GM23338 (cell line): ENCODE measurements at regions not wholly inside any gene's neighbourhood (a gene's known extent, or its start where the extent isn't known, plus 50 kb on each side); places are given as distances from the start of the nearest gene placed in this dataset.
A peak's percentile ranks its signal among the peaks of the same experiment; 100 is the strongest.

ENCODE experiments used
- ATAC-seq: fragments of 200-7000 bp; cut with Tn5 transposase; 3 replicates; pipeline ENCODE4 v1.9.1; 2020
- DNase-seq: peaks from one replicate; pipeline ENCODE4 v3.0.0-alpha.2; 2015; ENCODE audit warnings: low spot score
- H2AFZ ChIP-seq: fragments of 200-600 bp; sonication (generic); 2 replicates; pipeline ENCODE4 v1.8.0; 2016; ENCODE audit warnings: antibody characterized with exemption, mild to moderate bottlenecking, moderate library complexity
- H3F3A ChIP-seq: fragments of 200-600 bp; sonication (generic); replicated peaks from 2 replicates; pipeline ENCODE4 v1.8.0; 2017; ENCODE audit warnings: antibody characterized with exemption, mixed run types, low read depth
- H3K27ac ChIP-seq: fragments of 200-600 bp; sonication (generic); 2 replicates; pipeline ENCODE4 v1.6.1; 2016; ENCODE audit warnings: low read depth
- H3K27me3 ChIP-seq: fragments of 200-600 bp; sonication (generic); 2 replicates; pipeline ENCODE4 v1.8.0; 2016; ENCODE audit warnings: mild to moderate bottlenecking, mixed run types, moderate library complexity; ENCODE audit not compliant: insufficient read depth
- H3K36me3 ChIP-seq: fragments of 200-600 bp; sonication (generic); 2 replicates; pipeline ENCODE4 v1.8.0; 2016; ENCODE audit warnings: mild to moderate bottlenecking; ENCODE audit not compliant: insufficient read depth
- H3K4me1 ChIP-seq: fragments of 200-600 bp; sonication (generic); 2 replicates; pipeline ENCODE4 v1.8.0; 2016; ENCODE audit warnings: mild to moderate bottlenecking, moderate library complexity; ENCODE audit not compliant: insufficient read depth
- H3K4me2 ChIP-seq: fragments of 200-600 bp; sonication (generic); 2 replicates; pipeline ENCODE4 v1.7.1; 2017; ENCODE audit warnings: mixed run types
- H3K4me3 ChIP-seq: fragments of 200-600 bp; sonication (generic); 2 replicates; pipeline ENCODE4 v1.6.1; 2016; ENCODE audit warnings: mixed run types
- H3K79me2 ChIP-seq: fragments of 200-600 bp; sonication (generic); replicated peaks from 2 replicates; pipeline ENCODE4 v1.8.0; 2017; ENCODE audit warnings: mild to moderate bottlenecking; ENCODE audit not compliant: insufficient read depth
- H3K9me2 ChIP-seq: fragments of 200-600 bp; sonication (generic); 2 replicates; pipeline ENCODE4 v1.8.0; 2017; ENCODE audit not compliant: insufficient read depth
- H4K20me1 ChIP-seq: fragments of 200-600 bp; sonication (generic); replicated peaks from 2 replicates; pipeline ENCODE4 v1.8.0; 2017; ENCODE audit warnings: mild to moderate bottlenecking; ENCODE audit not compliant: insufficient read depth
- H3K27ac Mint-ChIP-seq: 2 replicates; pipeline ENCODE4 v1.8.0; 2020; ENCODE audit warnings: inconsistent platforms, mild to moderate bottlenecking, moderate library complexity, mixed read lengths
- H3K27me3 Mint-ChIP-seq: 3 replicates; pipeline ENCODE4 v1.8.0; 2022; ENCODE audit warnings: low read depth, mild to moderate bottlenecking, moderate library complexity, mixed read lengths, inconsistent platforms; ENCODE audit not compliant: insufficient read depth, poor library complexity
- H3K36me3 Mint-ChIP-seq: 3 replicates; pipeline ENCODE4 v1.8.0; 2021; ENCODE audit warnings: low read depth, mild to moderate bottlenecking, inconsistent platforms, moderate library complexity, mixed read lengths
- H3K4me1 Mint-ChIP-seq: 3 replicates; pipeline ENCODE4 v1.8.0; 2020; ENCODE audit warnings: mild to moderate bottlenecking, inconsistent platforms, mixed read lengths
- H3K4me3 Mint-ChIP-seq: 3 replicates; pipeline ENCODE4 v1.8.0; 2021; ENCODE audit warnings: moderate library complexity, mild to moderate bottlenecking, inconsistent platforms, mixed read lengths
- H3K9me3 Mint-ChIP-seq: 3 replicates; pipeline ENCODE4 v1.8.0; 2020; ENCODE audit warnings: moderate library complexity, mild to moderate bottlenecking, inconsistent platforms, mixed read lengths
- ETS1 ChIP-seq: IDR thresholded peaks from 2 replicates; pipeline ENCODE4 v1.6.1; 2016; ENCODE audit warnings: antibody characterized with exemption
- EZH2phosphoT487 ChIP-seq: fragments of 200-600 bp; sonication (generic); IDR thresholded peaks from one replicate; pipeline ENCODE4 v1.8.1; 2018; ENCODE audit warnings: antibody characterized with exemption; ENCODE audit not compliant: unreplicated experiment
- JUNB ChIP-seq: IDR thresholded peaks from one replicate; pipeline ENCODE4 v1.6.1; 2016; ENCODE audit warnings: antibody characterized with exemption; ENCODE audit not compliant: unreplicated experiment
- POLR2AphosphoS5 ChIP-seq: IDR thresholded peaks from 2 replicates; pipeline ENCODE4 v1.6.1; 2016; ENCODE audit warnings: antibody characterized with exemption, low read depth
- STAT1 ChIP-seq: IDR thresholded peaks from one replicate; pipeline ENCODE4 v1.6.1; 2016; ENCODE audit warnings: antibody characterized with exemption; ENCODE audit not compliant: unreplicated experiment
- TF ChIP-seq, protein P1 (sequence below): IDR thresholded peaks from one replicate; pipeline ENCODE4 v1.6.1; 2018; ENCODE audit warnings: antibody characterized with exemption; ENCODE audit not compliant: unreplicated experiment
- TF ChIP-seq, protein P2 (sequence below), 2 experiments: fragments of 200-600 bp in 1 of 2; sonication (generic) in 1 of 2; conservative IDR thresholded peaks; 2 replicates each; pipeline versions ENCODE4 v1.5.1 to v1.6.1; 2016 to 2017; ENCODE audit warnings: antibody characterized with exemption in 2 of 2, low read depth in 2 of 2, mild to moderate bottlenecking in 2 of 2, moderate library complexity in 1 of 2

- Histone ChIP-seq H3F3A (no peaks in the 10 kb centered on the region), H4K20me1 (no peaks in the 10 kb centered on the region), H3K79me2 (no peaks in the 10 kb centered on the region), H2AFZ (no peak overlapping the region), H3K27ac (no peak overlapping the region), H3K36me3 (no peaks in the 10 kb centered on the region), H3K9me2 (no peaks in the 10 kb centered on the region), H3K4me1 (no peaks in the 10 kb centered on the region), H3K27me3 (no peaks in the 10 kb centered on the region), H3K4me2 (no peak overlapping the region), H3K4me3 (no peak overlapping the region)
- H3K4me3 Mint-ChIP-seq: no peak overlapping the region
- no peak overlapping the region; the same call in 1 of the 2 replicates for H3K27ac Mint-ChIP-seq
- no peaks in the 10 kb centered on the region for H3K36me3 Mint-ChIP-seq
- DNase-seq: no peak
- H3K9me3 Mint-ChIP-seq: no peaks in the 10 kb centered on the region
- H3K4me1 Mint-ChIP-seq: peaks cover 8% of the 10 kb centered on the region; the same call in 2 of the 3 replicates
- no peaks in the 10 kb centered on the region for H3K27me3 Mint-ChIP-seq
- TF ChIP-seq POLR2AphosphoS5: no peak
- TF ChIP-seq, protein P1, sequence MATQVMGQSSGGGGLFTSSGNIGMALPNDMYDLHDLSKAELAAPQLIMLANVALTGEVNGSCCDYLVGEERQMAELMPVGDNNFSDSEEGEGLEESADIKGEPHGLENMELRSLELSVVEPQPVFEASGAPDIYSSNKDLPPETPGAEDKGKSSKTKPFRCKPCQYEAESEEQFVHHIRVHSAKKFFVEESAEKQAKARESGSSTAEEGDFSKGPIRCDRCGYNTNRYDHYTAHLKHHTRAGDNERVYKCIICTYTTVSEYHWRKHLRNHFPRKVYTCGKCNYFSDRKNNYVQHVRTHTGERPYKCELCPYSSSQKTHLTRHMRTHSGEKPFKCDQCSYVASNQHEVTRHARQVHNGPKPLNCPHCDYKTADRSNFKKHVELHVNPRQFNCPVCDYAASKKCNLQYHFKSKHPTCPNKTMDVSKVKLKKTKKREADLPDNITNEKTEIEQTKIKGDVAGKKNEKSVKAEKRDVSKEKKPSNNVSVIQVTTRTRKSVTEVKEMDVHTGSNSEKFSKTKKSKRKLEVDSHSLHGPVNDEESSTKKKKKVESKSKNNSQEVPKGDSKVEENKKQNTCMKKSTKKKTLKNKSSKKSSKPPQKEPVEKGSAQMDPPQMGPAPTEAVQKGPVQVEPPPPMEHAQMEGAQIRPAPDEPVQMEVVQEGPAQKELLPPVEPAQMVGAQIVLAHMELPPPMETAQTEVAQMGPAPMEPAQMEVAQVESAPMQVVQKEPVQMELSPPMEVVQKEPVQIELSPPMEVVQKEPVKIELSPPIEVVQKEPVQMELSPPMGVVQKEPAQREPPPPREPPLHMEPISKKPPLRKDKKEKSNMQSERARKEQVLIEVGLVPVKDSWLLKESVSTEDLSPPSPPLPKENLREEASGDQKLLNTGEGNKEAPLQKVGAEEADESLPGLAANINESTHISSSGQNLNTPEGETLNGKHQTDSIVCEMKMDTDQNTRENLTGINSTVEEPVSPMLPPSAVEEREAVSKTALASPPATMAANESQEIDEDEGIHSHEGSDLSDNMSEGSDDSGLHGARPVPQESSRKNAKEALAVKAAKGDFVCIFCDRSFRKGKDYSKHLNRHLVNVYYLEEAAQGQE: no peak
- TF ChIP-seq ETS1: no peak
- no peak for ATAC-seq
Measured at GRCh38 chr1:82646888-82647287, 846.2 kb downstream of the ADGRL2 start.

DNA sequence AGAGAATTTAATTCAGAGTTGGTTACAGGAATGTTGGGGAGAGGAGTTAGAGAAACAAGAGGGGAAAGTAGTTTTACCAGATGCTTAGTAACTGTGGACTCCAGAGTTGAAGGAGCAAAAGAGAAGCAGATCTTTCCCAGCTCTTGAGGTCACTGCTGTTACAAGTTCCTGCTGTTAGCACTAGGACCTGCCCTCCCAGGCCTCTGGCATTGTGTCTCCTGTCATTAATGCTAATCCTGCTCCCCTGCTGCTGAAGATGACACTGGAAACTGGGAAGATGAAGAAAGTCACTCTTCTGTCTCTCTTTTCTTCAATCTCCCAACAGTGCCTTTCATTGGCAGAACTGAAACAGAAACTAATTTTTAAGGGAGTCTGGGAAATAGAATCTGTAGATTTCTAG is 845.6 kb downstream of the ADGRL2 start:
- Histone ChIP-seq H3K4me3 (no peak overlapping the region), H4K20me1 (no peaks in the 10 kb centered on the region), H2AFZ (no peak overlapping the region), H3K4me2 (no peak overlapping the region), H3K4me1 (no peaks in the 10 kb centered on the region), H3K36me3 (no peaks in the 10 kb centered on the region), H3K27me3 (no peaks in the 10 kb centered on the region), H3K79me2 (no peaks in the 10 kb centered on the region), H3K27ac (no peak overlapping the region), H3F3A (no peaks in the 10 kb centered on the region), H3K9me2 (no peaks in the 10 kb centered on the region)
- peaks cover 8% of the 10 kb centered on the region; the same call in 2 of the 3 replicates for H3K4me1 Mint-ChIP-seq
- H3K4me3 Mint-ChIP-seq: no peak overlapping the region
- H3K27ac Mint-ChIP-seq: no peak overlapping the region
- DNase-seq (peak; percentile 11), ATAC-seq (no peak; the same call in 2 of the 3 replicates)
- H3K27me3 Mint-ChIP-seq: no peaks in the 10 kb centered on the region
- H3K36me3 Mint-ChIP-seq: no peaks in the 10 kb centered on the region
- no peaks in the 10 kb centered on the region for H3K9me3 Mint-ChIP-seq
- TF ChIP-seq, protein P1: no peak
- TF ChIP-seq ETS1: no peak
- TF ChIP-seq, protein P2, sequence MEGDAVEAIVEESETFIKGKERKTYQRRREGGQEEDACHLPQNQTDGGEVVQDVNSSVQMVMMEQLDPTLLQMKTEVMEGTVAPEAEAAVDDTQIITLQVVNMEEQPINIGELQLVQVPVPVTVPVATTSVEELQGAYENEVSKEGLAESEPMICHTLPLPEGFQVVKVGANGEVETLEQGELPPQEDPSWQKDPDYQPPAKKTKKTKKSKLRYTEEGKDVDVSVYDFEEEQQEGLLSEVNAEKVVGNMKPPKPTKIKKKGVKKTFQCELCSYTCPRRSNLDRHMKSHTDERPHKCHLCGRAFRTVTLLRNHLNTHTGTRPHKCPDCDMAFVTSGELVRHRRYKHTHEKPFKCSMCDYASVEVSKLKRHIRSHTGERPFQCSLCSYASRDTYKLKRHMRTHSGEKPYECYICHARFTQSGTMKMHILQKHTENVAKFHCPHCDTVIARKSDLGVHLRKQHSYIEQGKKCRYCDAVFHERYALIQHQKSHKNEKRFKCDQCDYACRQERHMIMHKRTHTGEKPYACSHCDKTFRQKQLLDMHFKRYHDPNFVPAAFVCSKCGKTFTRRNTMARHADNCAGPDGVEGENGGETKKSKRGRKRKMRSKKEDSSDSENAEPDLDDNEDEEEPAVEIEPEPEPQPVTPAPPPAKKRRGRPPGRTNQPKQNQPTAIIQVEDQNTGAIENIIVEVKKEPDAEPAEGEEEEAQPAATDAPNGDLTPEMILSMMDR (conservative IDR thresholded peaks at IDR 0.05; ENCODE audit: low read depth in 2 of 2): no peak
- TF ChIP-seq JUNB: no peak
- TF ChIP-seq EZH2phosphoT487: no peak
- TF ChIP-seq STAT1: no peak
